Fibroblast of mammary gland (primary cell): ENCODE measurements at regions not wholly inside any gene's neighbourhood (a gene's known extent, or its start where the extent isn't known, plus 50 kb on each side); places are given as distances from the start of the nearest gene placed in this dataset.

Source experiments
- DNase-seq: peaks from one replicate; pipeline ENCODE4 v3.0.0-alpha.2; 2010; ENCODE audit warnings: low read depth
- H3K4me3 ChIP-seq: 2 replicates; pipeline ENCODE4 v1.5.1; 2011; ENCODE audit warnings: low read depth, mild to moderate bottlenecking, low read length, moderate library complexity; ENCODE audit not compliant: control insufficient read depth
- CTCF ChIP-seq: conservative IDR thresholded peaks from 2 replicates; pipeline ENCODE4 v1.5.1; 2011; ENCODE audit warnings: low read depth, low read length, inconsistent platforms; ENCODE audit not compliant: control insufficient read depth, insufficient read depth

- no peak overlapping the region for H3K4me3 ChIP-seq
- DNase-seq, result peak; percentile 64
- no peak for TF ChIP-seq CTCF
These were observed 67.1 kb upstream of the ZNF469 start for GRCh38 chr16:88315543-88316105.

- no peak for TF ChIP-seq CTCF
- H3K4me3 ChIP-seq, result no peak overlapping the region
- no peak for DNase-seq
These were observed 66.6 kb upstream of the ZNF469 start for GRCh38 chr16:88316151-88316550.

- TF ChIP-seq CTCF, result no peak
- no peak for DNase-seq
- H3K4me3 ChIP-seq, result no peak overlapping the region
These were observed 65.7 kb upstream of the ZNF469 start for GRCh38 chr16:88316941-88317612.

- peak; percentile 87 for DNase-seq
These were observed 65.2 kb upstream of the ZNF469 start for GRCh38 chr16:88317613-88317965.

GRCh38 chr16:88318051-88318450, 64.7 kb upstream of the ZNF469 start:
- no peak for TF ChIP-seq CTCF
- no peak overlapping the region for H3K4me3 ChIP-seq
- DNase-seq, result no peak

More at GRCh38 chr16:88317613-88317965, 65.2 kb upstream of the ZNF469 start:
- no peak overlapping the region for H3K4me3 ChIP-seq
- no peak for TF ChIP-seq CTCF

- DNase-seq, result no peak
- TF ChIP-seq CTCF, result no peak
- no peak overlapping the region for H3K4me3 ChIP-seq
These were observed 64.2 kb upstream of the ZNF469 start for GRCh38 chr16:88318521-88318920.
